HG03045 (cell line): ENCODE measurements at regions not wholly inside any gene's neighbourhood (a gene's known extent, or its start where the extent isn't known, plus 50 kb on each side); places are given as distances from the start of the nearest gene placed in this dataset.

Experiments
- ATAC-seq: cut with Tn5 transposase; IDR thresholded peaks from one replicate; pipeline ENCODE4 v1.9.1; 2021; ENCODE audit warnings: mild to moderate bottlenecking, moderate library complexity; ENCODE audit not compliant: unreplicated experiment

DNA sequence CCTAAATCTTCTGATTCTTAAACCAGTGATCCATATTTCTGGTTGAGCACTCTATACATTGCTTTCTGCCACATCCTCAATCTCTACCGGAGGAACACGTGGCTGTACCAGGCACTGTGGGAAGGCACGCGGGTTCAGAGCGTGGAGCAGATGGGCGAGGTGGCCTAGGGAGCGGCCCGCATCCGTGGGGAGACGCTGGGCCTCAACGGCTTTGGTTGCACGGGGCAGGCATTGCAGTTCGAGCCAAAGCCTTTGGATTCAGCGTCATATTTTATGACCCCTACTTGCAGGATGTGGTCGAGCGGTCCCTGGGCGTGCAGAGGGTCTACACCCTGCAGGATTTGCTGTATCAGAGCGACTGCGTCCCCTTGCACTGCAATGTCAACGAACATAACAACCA, 197.2 kb upstream of the RGMB start:
- no peak for ATAC-seq

- ATAC-seq: no peak
These were observed 195.0 kb upstream of the RGMB start for GRCh38 chr5:98578438-98578837.

GRCh38 chr5:98581112-98581997, 192.1 kb upstream of the RGMB start:
- no peak for ATAC-seq

DNA sequence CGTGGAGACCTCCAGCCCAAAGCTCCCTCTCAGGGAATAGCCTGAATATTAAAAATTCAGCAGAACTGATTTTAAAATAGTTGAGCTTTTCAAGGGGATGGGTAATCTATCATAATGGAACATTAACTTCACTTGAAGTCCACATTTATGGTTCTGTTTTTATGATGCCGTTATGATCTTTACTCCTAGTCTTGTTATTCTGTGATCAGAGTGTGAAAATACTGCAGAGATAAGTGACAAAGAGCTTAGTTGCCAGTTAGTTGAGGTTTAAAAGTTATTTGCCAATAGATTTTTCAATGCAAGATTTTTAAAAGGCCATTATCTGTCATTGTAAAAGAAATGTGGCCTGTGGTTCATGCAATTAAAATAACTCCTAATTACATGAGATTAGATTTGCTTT, 189.9 kb upstream of the RGMB start:
- no peak for ATAC-seq

- ATAC-seq: no peak
These were observed 187.7 kb upstream of the RGMB start for GRCh38 chr5:98585661-98586310.

- no peak for ATAC-seq
These were observed 186.9 kb upstream of the RGMB start for GRCh38 chr5:98586581-98586980.

- no peak for ATAC-seq
These were observed 186.3 kb upstream of the RGMB start for GRCh38 chr5:98587166-98587565.

- no peak for ATAC-seq
These were observed 185.2 kb upstream of the RGMB start for GRCh38 chr5:98588215-98588614.

DNA sequence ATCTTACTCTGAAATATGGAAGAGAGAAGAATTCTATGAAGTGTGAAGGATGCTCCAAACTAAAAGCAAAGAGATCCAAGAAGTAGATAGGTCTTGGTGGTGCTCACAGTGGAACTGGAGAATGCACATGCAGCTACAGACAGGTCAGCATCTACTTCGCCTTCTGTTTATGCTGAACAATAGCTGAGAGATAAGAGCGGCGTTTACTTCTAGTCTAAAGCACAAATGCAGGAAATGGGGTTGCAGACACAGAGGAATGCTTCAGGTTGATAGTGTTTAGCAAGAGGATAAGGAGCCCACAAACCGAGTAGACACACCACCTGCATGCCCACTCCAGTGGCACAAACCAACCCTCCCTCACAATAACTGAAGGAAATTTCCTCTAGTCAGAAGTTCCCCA, 180.0 kb upstream of the RGMB start:
- ATAC-seq: no peak

DNA sequence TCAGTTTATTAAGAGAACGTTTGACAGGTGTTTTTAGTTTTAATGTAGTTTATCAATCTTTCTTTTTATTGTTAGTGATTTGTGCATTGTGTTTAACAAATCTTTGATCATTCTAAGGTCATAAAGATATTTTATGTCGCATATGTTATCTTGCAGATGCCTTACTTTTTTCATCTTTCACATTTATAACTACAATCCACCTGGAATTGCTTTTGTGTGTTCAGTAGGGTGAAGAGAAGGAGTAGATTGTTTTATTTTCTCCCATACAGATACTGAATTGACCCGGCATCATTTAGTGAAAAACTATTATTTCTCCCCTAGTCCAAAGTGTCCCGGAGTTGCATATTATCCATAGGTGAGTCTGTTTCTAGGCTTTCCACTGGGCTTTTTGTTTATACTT, 179.4 kb upstream of the RGMB start:
- no peak for ATAC-seq

DNA sequence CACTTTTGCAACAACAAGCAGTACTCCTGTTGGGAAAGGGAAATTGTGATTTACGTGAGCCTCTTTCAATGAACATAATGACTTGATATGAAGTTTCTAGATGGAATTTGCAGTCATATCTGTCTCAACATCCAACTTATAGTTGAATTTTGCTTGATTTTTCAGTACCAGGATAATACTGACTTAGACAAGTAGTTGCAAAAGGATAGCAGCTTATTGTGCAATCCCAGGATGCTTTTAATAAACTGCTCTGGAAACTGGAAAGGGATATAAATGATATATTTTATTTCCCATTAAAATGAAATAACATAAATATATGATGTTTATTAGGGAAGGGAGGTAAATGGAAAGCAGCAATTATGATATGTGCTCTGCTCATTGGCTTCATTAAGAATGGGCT, 174.4 kb upstream of the RGMB start:
- ATAC-seq: no peak

DNA sequence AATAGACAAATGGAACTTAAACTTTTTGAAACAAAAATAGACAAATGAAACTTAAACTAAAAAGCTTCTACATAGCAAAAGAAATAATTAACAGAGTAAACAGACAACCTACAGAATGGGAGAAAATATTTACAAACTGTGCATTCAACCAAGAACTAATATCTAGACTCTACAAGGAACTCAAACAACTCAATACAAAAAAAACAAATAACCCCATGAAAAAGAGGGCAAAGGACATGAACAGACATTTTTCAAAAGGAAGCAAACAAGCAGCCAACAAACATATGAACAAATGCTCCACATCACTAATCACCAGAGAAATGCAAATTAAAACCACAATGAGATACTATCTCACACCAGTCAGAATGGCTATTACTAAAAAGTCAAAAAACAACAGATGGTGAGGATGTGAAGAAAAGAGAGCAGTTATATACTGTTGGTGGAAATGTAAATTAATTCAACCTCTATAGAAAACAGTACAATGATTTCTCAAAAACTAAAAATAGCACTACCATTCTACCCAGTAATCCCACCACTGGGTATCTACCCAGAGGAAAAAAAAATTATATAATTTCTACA, 170.8 kb upstream of the RGMB start:
- ATAC-seq: no peak

DNA sequence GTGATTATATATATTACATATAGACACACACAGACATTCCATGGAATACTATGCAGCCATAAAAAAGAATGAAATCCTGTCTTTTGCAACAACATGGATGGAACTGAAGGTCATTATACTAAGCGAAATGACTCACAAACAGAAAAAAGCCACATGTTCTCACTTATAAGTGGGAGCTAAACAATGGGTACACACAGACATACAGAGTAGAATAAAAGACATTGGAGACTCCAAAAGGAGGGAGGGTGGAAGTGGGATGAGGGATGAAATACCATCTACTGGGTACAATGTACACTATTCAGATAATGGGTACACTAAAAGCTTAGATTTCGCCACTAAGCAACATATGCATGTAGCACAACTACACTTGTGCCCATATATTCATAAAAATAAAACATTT, 170.0 kb upstream of the RGMB start:
- no peak for ATAC-seq

- no peak for ATAC-seq
These were observed 169.2 kb upstream of the RGMB start for GRCh38 chr5:98604301-98604700.

DNA sequence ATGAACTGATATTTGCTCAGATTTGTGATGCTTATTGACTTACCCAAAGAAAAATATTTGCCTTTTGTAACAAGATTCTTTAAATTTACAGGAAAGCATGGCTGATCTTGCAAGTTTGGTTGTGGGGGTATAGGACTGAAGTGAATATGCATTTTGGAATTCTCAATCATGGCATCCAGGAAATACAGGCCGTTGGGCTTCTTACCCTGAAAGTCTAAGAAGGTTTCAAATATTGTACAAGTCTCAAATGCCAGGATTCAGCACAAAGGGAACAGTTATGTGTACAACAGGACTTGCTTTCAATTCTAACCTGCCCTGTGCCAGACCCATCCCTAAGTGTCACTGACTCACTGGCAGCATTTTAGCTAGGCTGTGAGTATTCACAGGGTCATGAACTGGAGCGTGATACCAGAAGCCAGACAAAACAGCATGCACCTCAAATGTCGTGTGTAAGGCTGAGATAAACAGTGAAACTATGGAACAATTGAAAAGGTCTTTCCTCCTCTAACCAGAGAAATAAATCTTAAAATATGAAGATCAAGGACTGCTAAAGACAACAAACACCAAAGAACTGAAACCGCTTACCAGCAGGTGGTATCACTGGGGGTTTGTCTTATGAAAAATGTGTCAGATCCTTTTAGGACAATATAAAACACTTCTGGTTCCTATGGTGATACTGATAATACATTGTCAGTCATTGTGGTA, 168.6 kb upstream of the RGMB start:
- no peak for ATAC-seq

DNA sequence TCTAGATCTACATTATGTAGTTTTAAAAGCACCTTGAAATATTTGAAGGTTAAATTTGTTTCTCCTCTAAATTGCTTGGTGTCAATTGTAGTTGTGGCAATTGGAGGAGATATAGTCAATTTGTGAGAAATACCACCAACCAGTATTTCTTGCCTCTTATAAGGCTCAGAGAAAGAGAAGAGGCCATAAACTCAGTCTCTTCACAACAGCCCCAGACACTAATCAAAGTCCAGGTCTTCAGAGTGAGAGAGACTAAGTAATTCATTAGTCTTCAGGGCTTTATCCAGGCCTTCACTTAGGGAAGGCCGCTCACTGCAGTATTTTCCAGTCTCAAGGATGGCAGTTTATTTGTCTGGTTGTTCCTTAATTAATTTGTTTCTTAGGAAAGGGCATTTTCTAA, 168.0 kb upstream of the RGMB start:
- ATAC-seq: no peak

GRCh38 chr5:98606961-98607360, 166.5 kb upstream of the RGMB start:
- ATAC-seq: no peak

- ATAC-seq: no peak
These were observed 165.4 kb upstream of the RGMB start for GRCh38 chr5:98608052-98608451.

DNA sequence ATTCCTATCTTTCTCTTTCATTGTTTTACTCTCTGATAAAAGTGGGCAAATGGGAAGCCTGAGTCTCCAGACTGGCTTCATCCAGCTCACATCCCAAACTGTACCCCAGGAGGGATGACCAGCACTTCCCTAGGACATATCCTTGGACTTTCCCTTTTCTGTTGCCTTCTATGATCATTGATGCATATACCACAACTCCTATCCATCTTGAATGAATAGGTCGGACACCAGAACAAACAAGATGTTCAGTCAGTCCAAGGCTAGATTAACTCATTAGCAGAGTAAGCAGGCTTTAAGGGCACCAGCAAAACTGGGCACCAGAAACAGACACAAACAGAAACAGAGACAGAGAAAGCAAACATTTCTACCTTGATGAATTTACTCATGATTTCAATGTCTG, 159.1 kb upstream of the RGMB start:
- no peak for ATAC-seq

DNA sequence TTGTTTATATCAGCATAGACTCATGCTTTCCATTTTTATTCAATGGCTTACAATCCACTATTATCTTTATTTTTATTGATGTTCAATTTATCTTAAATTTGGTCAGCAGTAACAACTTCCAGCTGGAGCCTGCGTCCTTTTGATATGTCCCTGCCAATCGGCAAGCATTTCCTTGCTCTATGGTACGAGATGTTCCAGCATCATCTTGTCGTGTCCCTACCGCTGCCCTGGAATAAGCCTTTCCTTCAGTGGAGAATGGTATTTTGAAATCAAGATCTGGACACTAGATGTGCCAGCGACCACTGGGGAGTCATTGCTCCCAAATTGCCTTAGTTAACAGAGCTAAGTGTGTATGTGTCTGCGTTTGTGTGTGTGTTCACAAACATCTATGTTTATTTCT, 151.6 kb upstream of the RGMB start:
- no peak for ATAC-seq

DNA sequence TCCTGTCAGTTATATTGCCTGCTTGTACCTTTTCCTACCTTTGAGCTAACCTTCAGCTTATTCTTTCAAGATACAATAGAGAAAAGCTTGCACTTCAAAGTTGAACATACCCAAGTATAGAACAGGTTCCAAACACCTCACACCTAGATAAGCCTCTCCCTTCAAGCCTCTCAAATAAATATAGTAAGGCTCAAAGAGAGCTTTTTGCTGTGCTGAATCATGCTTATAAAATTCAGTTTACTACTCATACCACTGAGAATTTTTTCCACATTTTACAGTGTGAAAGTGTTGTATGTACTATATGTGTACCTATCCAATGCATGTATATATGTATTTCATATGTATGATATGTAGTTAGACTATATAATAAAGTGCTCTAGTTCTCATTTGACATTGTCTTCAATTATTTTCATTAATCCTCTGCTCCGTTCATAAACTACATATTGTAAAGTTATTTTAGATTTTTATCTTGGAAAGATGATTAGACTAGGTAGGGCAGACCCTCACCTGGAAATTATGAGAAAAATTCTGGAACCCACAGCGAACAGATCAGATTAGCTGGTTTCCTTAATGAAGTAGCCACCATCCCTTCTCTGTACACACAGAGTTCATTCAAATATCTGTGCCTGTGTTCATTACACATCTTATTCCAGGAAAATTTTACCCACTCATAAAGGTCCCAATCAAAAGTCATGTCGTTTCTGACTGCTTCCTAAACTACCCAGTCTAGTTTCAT, 149.2 kb upstream of the RGMB start:
- ATAC-seq: no peak
